Astrocyte (in vitro differentiated cells and primary cell): ENCODE measurements at regions not wholly inside any gene's neighbourhood (a gene's known extent, or its start where the extent isn't known, plus 50 kb on each side); places are given as distances from the start of the nearest gene placed in this dataset.

Experiments
- EZH2 ChIP-seq: IDR thresholded peaks from 2 replicates; pipeline ENCODE4 v1.6.1; 2012; ENCODE audit warnings: mild to moderate bottlenecking, low read length, inconsistent platforms; ENCODE audit not compliant: insufficient read depth
- TF ChIP-seq, protein P1 (sequence below): IDR thresholded peaks from 2 replicates; pipeline ENCODE4 v1.5.1; 2011; ENCODE audit warnings: low read depth, mild to moderate bottlenecking, inconsistent platforms, low read length, moderate library complexity; ENCODE audit not compliant: insufficient read depth

DNA sequence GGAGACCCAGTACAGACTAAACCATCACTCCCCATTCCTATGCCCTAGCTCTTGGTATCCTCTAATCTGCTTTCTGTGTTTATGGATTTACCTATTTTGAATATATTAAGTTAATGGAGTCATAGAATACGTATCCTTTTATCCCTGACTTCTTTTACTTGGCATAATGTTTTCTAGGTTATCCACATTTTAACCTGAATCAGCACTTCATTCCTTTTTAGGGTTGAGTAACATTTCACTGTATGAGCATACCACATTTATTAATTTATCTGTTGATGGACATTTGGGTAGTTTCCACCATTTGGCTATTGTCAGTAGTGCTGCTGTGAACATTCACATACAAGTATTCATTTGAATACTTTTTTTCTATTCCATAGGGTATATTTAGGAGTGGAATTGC is 157.3 kb upstream of the CTNNA2 start:
- TF ChIP-seq, protein P1, sequence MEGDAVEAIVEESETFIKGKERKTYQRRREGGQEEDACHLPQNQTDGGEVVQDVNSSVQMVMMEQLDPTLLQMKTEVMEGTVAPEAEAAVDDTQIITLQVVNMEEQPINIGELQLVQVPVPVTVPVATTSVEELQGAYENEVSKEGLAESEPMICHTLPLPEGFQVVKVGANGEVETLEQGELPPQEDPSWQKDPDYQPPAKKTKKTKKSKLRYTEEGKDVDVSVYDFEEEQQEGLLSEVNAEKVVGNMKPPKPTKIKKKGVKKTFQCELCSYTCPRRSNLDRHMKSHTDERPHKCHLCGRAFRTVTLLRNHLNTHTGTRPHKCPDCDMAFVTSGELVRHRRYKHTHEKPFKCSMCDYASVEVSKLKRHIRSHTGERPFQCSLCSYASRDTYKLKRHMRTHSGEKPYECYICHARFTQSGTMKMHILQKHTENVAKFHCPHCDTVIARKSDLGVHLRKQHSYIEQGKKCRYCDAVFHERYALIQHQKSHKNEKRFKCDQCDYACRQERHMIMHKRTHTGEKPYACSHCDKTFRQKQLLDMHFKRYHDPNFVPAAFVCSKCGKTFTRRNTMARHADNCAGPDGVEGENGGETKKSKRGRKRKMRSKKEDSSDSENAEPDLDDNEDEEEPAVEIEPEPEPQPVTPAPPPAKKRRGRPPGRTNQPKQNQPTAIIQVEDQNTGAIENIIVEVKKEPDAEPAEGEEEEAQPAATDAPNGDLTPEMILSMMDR: no peak
- no peak for TF ChIP-seq EZH2
